GM10266 (cell line): ENCODE measurements at regions not wholly inside any gene's neighbourhood (a gene's known extent, or its start where the extent isn't known, plus 50 kb on each side); places are given as distances from the start of the nearest gene placed in this dataset.

Experiments used
- DNase-seq: peaks from one replicate; pipeline ENCODE4 v3.0.0; 2012; ENCODE audit errors: extremely low spot score
- CTCF ChIP-seq: IDR thresholded peaks from 2 replicates; pipeline ENCODE4 v1.5.1; 2012; ENCODE audit warnings: mild to moderate bottlenecking, low read depth; ENCODE audit not compliant: control insufficient read depth, insufficient read depth; ENCODE audit errors: missing control alignments

- no peak for TF ChIP-seq CTCF
- no peak for DNase-seq
Measured at GRCh38 chr3:74045000-74045399, 420.3 kb upstream of the PDZRN3 start.

GRCh38 chr3:74041068-74041675, 416.4 kb upstream of the PDZRN3 start:
- TF ChIP-seq CTCF, result no peak
- DNase-seq, result no peak

- DNase-seq, result no peak
- no peak for TF ChIP-seq CTCF
Measured at GRCh38 chr3:74039105-74039504, 414.4 kb upstream of the PDZRN3 start.

GRCh38 chr3:74036568-74036967, 411.8 kb upstream of the PDZRN3 start:
- no peak for TF ChIP-seq CTCF
- DNase-seq, result no peak

- TF ChIP-seq CTCF, result no peak
Measured at GRCh38 chr3:74036102-74036501, 411.4 kb upstream of the PDZRN3 start.

GRCh38 chr3:74033806-74034205, 409.1 kb upstream of the PDZRN3 start:
- TF ChIP-seq CTCF, result no peak
- no peak for DNase-seq

More at GRCh38 chr3:74036102-74036501, 411.4 kb upstream of the PDZRN3 start:
- DNase-seq, result no peak

GRCh38 chr3:74033381-74033780, 408.6 kb upstream of the PDZRN3 start:
- DNase-seq, result no peak
- no peak for TF ChIP-seq CTCF
